ENCODE measurements at regions not wholly inside any gene's neighbourhood (a gene's known extent, or its start where the extent isn't known, plus 50 kb on each side); places are given as distances from the start of the nearest gene placed in this dataset.

GRCh38 chr6:146885708-146886457 is 287.1 kb downstream of the ADGB start:
- TF ChIP-seq CTCF (IDR thresholded peaks at IDR 0.05; ENCODE audit: borderline replicate concordance, extremely low read depth, low read length, poor library complexity, severe bottlenecking) (no peak), EZH2 (IDR thresholded peaks at IDR 0.05; ENCODE audit: borderline replicate concordance, low read depth, low read length, severe bottlenecking) (no peak)
